GM03348 (cell line): ENCODE measurements at regions not wholly inside any gene's neighbourhood (a gene's known extent, or its start where the extent isn't known, plus 50 kb on each side); places are given as distances from the start of the nearest gene placed in this dataset.

Source experiments
- DNase-seq: peaks from one replicate; pipeline ENCODE4 v3.0.0; 2012; ENCODE audit warnings: low spot score

DNA sequence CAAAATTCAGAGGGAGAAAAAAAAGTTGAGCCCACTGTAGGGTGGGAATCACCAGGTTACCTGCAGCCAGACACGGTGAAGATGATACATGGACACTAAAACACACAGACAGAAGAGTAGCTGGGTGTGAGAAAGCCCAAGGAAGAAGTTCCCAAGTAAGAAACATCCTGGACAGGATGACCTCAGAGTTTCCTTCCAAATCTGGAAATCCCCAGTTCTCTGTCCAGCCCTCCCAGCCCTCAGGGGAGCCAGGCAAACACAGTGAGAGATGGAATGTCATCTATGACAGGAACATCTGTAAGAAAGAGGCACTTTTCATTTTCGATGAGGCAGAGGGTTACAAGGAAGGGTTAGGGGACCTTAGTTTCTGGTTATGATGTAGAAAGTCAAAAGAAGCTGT, 125.1 kb upstream of the LYZL1 start:
- DNase-seq = peak; percentile 29

DNA sequence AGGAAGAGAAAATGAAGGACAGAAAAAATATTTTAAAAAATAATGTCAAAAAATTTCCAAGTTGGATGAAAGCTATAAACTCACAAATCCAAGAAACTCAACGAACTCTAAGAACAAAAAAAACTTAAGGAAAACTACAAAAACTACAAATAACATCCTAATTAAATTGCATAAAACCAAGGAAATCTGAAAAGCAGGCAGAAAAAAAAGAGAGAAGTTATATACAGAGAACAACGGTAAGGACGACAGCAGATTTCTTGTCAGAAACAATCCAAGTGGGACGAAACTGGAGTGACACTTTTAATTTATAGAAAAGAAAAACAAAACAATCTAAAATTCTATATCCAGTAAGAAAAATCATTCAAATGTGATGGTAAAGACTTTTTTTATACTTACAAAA, 122.2 kb upstream of the LYZL1 start:
- no peak for DNase-seq

DNA sequence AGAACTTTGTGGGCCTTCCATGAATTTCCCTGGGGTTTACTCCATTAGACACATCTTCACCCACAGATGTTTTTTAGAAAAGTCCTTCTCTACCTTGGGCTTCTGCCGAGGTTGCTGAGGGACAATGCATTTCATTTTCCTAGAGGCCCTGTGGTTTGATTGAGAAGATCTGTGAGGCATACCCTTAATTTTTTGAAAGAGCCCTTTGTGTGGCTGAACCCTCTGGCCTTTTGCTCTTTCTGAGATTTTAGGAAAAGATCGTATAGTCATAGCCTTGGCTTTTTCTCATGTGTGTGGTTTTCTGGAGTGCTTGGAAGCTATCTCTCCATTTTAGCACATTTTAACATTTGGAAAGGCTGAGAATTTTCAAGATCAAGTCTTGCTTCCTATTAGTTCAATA, 119.8 kb upstream of the LYZL1 start:
- DNase-seq = no peak

DNA sequence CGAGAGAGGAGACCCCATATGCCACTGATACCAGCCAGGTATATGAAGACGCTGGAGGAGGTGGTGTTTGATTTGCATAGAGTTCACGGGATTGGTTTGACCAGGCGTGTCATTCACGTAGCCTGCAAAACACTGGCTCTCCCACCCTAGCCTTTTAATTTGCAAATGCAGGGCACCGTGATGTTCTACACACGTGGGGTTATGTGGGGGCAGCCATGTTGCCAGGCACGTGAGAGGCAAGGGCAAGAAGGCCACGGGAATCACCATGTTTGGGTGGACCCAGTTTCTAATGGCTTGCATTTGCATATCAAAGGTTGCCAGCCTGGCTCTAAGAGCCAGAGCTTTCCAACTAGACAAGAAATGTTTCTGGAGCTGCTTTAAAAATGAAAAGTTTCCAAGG, 117.2 kb upstream of the LYZL1 start:
- DNase-seq = no peak

DNA sequence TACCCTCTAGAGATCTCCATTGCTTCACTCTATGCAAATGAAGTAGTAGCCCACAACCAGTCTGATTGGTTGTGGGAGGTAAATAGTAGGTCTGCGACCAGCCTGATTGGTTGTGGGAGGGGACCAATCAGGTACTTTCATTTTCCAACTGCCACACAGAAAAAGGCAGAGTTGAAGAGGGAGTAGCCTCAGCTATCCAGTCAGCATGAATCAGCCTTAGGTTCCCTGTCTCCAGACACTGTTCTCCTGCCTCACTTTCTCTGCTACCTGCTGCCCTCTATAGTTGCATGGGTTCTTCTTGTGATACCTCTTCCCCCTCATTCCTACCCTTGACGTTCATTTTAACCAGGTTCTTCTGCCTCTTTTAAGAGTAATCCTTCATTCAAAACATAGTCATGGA, 114.5 kb upstream of the LYZL1 start:
- no peak for DNase-seq

DNA sequence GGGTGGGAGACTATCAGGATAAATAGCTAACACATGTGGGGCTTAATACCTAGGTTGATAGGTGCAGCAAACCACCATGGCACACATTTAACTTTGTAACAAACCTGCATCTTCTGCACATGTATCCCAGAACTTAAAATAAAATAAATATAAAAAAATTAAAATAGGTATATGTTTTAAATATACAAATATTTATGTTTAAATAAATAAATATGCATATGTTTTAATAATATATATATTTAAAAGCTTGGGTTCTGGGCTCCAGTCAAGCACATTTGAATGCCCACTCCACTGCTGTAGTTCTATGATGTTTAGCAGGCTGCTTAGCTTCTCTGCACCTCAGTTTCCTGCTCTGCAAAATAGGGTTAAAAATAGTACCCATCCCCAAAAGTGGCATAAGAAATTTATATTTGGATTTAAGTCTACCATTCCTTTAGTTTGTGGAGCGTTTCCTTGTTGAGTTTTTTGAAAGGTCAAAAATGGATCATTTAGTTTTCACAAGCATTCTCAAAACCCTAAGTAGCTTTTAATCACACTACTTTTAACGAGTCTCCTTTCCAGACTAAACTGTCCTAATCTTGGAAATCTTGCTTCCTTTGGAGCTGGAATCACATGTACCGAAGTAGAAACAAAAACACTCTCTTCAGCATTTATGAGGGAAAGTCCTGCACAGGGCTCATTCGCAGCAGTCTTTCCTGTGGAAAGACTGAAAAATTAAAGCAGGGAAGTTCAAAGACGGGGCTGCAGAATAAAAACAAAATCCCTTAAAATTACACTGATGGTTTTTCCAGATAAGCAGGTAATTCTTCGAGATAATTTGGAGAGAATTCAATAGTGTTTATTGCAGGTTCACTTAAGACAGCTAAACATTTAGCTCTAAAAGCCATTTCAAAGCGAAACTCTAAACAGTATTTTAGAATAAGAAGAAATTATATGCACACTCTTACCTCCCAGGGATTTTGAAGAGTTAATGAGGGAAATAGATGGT, 111.7 kb upstream of the LYZL1 start:
- DNase-seq = no peak

DNA sequence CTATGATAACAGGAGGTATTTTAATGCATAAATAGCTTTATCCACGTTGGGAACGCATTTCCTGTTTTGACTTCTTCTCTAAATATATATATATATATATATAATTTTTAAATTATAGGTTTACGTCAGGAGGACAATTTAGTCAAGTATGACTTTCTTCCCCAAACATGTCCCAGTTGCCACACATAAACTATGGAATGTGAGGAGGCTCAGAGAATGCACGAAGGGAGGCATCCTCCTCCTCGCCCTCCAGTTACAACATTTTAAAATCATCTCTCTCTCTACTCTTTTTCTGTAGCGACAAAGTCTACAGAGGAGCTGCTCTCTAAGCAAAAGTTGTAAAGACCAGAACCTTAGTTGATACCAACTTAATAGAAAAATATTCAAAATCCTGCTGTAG, 106.9 kb upstream of the LYZL1 start:
- peak; percentile 31 for DNase-seq

DNA sequence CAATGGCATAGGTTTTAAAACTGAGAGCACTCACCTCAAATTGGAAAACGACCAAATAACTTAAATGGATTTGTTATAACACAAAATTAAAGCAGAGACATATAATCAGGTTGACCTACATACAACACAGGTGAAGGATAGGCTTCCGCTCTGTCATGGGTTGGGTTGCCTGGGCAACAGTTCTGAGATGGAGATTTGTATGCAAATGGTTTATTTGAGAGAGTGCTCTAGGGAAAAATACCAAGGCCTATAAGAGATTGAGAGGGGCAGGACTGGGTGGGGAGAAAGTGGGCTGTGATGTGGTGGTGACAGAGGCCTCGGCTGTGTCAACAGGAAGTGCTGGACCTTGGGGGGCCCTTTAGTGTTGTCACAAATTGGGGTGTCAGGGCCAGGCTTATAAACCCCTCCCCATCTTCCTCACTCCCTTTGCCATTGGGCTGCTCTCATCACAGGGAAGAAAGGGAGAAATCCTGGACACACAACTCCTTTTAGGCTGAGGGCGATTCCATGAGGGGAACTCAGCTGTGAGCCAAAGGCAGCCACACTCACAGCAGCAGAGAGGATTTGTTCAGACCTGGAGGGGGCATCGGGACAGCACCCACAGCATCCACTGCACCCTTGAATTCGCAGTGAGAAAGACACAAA, 105.4 kb upstream of the LYZL1 start:
- DNase-seq = no peak

DNA sequence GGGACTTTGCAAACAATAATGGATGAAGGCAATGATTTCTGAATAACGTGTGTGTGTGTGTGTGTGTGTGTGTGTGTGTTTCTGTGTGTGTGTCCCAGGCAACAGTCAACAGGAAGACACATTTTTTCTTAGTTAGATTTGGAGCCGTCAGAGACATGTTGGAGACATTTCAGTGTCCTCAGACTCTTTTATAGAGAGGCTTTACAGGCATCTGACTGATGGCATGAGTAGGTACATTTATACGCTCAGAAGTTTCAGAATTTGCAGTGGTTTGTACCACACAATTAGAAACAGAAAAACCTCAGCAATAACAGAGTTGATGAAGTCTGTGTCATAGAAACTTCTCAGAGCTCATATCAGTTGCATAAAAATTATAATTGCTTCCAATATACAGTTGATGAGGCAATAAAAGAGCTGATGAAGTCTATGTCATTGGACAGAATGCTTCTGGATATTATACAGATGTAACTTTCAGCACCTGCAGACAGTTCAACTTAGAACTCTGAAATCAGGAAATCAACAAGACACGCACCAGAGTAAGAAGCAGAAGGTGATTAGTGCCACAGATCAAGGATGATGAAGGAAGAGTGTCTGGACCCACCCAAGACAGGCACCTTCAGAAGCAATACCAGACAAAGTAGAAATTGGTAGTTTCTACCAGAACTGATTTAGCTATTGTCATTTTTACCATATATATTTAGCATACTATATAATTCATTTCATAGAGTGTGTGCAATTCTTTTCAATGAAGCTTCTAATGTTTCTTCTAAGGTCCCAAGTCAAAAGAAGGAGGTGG, 104.5 kb upstream of the LYZL1 start:
- no peak for DNase-seq

DNA sequence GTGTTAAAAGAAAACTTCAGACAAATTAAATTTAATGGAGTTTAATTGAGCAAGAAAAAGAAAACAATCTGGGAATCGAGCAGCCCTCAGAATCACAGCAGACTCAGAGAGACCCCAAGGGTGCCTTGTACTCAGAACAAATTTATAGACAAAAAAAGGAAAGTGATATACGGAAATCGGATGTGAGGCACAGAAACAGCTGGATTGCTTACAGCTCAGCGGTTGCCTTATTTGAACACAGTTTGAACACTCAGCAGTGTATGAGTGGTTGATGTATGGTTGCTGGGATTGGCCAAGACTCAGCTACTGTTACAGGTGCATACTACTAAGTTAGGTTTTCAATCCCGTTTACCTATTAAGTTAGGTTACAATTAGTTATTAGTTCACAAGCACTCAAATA, 103.8 kb upstream of the LYZL1 start:
- no peak for DNase-seq

DNA sequence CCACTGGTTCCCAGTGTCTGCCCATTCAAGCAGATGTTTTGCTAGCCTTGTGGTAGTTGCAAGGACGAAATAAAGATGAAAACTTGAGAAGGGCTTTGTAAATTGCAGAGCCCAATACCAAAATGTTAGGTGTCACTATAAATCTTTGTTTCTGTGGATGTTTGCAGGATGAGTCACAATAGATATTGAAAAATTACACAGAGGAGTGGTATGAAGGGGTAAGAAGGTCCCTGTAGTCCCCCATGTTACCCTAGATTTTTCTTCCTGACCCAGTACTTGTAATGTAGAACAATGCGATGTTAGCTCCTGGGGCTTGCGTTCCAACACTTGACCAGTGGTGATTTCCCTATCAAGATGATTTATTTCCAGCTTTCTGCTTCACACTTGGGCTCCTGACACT, 102.6 kb upstream of the LYZL1 start:
- no peak for DNase-seq

DNA sequence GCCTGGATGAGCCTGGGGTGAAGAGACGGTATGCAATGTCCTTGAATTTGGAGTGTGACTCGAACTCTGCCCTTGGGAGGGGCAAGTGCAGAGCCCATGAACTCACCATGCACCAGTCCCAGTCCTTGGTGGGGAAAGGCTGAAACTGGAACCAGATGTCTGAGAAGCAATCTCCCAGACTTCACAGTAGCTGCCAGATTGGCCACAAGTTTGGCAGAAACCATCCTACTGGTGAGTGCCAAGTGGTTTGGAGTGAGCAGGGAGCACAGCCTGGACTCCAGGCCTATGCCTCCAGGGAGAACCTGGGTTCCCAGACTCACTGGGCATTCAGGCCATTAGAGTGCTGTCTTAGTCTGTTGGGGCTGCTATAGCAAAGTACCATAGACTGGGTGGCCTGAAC, 99.6 kb upstream of the LYZL1 start:
- DNase-seq = peak; percentile 82

DNA sequence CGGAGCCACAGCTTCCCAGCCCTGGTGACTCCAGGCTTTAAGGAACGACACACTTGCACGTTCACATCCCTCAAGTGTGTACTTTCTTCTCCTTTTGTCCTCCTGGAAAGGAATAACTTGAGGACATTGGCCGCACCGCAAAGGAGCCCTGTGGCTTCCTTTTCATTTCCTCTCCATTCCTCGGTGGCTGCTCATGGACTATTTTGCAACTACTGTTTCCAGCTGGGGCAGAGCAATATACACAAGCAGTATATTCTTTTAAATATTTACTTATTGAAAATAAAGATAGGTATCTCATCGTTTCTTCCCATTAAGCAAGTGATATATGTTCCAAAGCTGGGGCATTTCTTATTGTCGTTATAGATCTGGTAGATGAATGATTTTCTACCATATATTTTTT, 97.2 kb upstream of the LYZL1 start:
- peak; percentile 31 for DNase-seq

DNA sequence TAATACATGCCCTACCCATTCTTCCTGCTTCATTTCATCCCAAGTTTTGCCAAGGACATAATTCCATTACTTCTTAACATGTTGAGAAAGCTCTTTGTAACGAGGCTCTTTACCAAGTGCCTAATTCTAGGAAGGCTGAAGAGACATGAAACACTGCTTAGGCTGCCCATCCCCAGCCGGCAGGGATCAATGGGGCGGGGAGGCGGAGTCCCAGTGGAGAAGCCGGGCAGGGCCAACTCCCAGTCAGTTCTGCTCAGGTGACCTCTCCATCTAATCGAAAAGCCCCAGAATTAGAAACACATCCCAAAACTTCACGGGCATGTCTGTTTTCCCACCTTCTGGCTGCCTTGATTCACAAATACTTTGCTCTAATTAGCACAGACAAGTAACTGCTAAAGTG, 89.5 kb upstream of the LYZL1 start:
- DNase-seq = no peak

DNA sequence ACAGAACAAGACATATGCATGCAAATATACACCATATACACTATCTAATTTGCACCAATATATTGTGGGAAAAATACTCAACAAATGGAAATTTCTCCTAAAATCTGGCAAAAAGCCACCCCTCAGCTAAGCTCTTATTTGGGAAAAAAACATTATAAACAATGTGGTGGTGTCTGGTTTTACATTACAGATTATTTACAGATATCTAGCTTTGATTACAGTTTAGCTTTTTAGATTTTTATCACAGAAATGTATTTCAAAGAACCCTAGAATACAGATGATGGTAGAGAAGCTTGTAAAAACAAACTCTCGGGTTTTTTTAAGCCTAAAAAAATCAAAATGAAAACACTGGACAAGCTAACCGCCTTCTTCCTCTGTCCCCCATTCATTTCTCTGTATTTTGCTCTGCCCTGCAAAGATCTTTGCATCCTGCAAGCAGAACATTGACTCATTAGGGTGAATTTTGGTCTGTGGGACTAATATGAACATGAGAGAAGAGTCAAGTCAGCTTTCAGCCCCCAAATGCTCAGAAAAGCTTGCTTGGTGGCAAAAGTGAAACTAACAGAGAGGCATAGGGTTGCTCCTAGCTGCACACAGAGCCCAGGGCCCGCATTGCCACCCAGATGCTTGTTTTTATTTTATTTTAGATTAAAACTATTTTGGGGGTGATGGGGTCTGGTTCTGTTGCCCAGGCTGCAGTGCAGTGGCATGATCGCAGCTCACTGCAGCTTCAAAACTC, 88.8 kb upstream of the LYZL1 start:
- DNase-seq = no peak

DNA sequence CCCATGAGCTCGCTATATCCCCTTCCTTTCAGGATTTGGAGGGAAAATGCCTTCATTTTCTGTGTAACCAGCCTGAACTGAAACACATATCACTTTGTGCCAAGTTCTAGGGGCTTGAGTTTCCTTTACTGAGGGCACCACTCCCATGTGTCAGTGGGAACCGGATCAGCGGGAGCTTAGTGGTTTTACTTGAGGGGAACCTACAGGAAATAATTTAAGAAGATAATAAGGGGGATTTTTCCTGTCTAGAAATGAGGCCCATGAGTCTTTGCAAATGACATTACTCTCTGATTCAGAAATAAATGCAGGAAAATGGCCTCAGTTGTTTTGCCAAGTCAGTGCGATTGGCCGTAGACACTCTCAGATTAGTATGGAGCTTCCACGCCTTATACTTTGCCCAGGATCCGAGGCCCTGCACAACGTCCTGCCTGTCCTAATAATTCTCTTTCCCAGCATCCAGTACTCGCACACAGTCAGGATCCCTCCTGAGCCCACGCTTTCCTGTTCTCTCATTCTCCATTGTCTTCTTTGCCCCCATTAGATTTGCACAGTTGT, 86.4 kb upstream of the LYZL1 start:
- DNase-seq = no peak

DNA sequence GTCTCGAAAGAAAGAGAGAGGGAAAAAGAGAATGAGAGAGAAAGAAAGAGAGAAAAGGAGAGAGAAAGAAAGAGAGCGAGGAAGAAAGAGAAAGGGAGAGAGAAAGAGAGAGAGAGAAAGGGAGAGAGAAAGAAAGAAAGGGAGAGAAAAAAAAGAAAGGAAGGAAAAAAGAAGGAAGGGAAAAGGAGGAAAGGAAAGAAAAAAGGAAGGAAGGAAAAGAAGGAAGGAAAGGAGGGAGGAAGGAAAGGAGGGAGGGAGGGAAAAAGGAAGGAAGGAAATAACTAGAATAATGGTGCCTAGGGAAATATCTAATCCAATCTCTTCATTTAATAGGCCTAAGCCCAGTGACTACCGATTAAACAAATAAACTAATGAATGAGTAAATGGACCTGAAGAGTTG, 85.4 kb upstream of the LYZL1 start:
- DNase-seq = no peak

DNA sequence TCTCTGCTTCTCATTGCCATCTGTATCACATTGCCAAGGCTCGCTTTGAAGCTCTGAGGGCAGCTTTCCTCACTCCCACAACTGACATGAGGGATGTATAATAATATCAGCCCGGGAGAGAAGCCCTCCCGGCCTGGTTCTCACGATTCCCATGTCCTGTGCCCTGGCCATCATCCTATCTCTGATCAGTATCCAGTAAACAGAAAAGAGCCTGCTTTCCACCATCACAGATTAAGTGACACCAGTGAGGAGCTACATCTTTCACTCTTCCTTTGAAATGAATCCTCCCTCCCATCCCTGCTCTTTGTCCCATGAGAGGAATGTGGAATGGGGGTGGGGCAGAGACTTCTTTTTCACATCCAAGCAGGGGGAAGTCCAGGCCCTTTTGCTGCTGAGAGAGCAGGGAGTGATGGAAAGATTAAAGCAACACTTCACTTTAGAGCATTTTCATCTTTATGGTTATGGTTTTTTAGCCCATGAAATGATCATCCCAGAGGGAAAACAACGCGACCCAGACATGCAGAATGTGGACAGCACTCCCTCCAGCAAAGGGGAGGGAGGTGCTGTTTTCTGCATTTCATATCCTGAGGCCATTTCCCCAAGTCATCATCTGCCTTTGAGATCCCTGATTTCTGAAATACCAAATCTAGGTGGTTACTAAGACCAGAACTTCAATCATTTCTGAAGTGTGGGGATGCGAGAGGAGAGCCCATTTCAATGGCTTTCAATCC, 84.6 kb upstream of the LYZL1 start:
- DNase-seq = no peak

DNA sequence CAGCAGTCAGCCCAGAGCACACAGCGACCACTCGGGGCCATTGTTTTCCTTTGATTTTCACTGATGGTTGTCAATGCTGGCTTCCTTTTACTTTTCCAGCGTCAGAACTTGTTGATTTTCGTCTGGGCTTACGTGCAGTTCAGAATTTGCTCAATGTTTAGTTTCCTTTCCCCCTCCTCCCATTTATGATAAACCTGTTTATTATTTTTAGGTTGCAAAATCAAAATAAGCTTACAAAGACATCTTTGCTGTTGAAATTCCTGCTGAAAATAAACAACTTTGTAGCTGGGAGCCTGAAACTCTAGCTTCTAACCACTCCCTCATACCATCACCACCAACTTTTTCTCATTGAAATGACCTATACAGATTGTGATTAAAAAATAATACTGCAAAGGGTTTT, 83.1 kb upstream of the LYZL1 start:
- DNase-seq = no peak

DNA sequence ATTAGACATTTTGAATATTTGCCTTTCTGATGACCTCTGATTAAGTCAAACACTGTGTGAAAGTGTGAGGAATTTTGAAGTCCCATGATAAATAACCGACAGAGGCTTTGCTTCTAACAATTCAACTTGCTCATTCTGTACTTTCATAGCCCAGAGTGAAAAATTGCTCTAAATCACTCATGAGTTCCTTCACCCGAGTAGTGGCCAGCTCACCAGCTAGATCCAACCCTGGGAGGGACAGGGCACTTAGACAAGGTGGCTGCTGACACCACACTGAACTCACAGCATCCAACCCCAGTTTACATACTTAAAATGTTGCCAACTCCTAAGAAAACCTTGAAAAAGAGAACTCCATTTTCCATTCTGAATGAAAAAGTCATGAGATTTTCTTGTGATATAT, 80.0 kb upstream of the LYZL1 start:
- no peak for DNase-seq

DNA sequence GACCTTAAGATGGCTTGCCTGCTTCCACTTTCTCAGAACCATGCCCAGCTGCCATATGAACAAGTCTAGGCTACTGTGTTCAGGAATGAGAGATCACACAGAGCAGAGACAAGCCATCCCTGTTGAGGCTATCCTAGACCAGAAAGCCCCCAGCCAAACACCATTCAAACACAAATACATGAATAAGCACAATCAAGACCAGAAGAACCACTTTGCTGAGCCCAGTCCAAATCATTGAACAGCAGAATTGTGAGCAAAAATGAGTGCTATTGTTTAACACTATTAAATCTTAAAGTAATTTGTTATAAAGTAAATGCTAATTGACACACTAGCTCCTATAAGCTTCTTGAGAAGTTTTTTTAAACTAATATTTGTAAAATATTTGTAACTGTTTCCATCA, 79.0 kb upstream of the LYZL1 start:
- DNase-seq = no peak
